ENCODE measurements at regions not wholly inside any gene's neighbourhood (a gene's known extent, or its start where the extent isn't known, plus 50 kb on each side); places are given as distances from the start of the nearest gene placed in this dataset.

DNA sequence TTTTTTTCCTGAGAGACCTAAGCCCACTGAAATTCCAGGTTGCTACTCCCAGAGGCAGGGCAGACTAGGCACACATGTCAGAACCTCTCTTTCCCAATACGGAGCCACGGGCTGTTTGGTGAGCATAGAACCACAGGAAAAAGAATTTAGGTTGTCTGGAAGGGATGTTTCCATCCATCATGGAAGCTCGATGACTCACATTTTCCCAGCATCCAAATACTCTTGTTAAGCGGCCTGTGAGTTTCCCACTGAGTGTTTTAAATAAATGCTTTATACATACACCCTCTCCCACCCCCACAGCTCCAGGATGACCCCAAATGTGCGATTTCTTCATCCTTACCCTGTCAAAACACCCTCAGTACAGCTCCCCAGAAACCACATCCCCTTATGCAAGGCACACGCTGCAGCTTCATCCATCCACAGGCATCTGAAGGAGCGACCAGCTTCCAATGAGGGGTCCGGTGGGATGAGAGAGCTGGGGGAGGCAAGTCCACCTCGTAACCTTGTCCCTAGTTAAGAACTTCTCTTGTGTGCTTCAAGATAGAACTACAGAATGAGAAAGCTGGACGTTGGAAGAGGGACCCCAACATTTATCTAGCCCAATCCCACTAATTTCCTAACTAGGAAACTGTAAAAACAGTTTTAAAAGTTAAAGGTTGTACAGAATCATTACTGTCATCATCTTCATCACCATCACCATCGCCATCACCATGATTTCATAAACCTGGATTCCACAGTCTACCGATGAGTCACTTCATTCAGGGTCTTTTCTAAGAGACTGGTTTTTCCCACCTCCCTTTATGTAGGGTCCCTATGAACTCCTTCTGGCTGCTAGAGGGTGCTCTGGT lies 63.5 kb upstream of the FZD7 start:
- in situ Hi-C loops (cut with HindIII; ENCODE audit: low pct_unique_long_range_greater_than_20kb, low sequenced_read_pairs) (no loop called here), intact Hi-C loops (cut with micrococcal nuclease; ENCODE audit: unreplicated experiment) (no loop called here)
- Histone ChIP-seq H3K27ac (ENCODE audit: low read length) (no peak overlapping the region), H3K4me3 (ENCODE audit: low read depth in 2 of 2, low read length in 2 of 2) (no peak overlapping the region), H3K4me1 (ENCODE audit: control insufficient read depth, insufficient read depth, low read length) (no peaks in the 10 kb centered on the region), H3K36me3 (ENCODE audit: control insufficient read depth, insufficient read depth, low read length) (no peaks in the 10 kb centered on the region), H3K27me3 (ENCODE audit: control insufficient read depth, insufficient read depth, low read length) (no peaks in the 10 kb centered on the region), H3K9me3 (ENCODE audit: control insufficient read depth, insufficient read depth, low read depth, low read length) (no peaks in the 10 kb centered on the region)
- DNase-seq (ENCODE audit: low read depth, low spot score): no peak
- CTCF ChIA-PET: interaction anchor here (0.7 kb wide), 1 partner anchor 26 kb away, joined by 4 read pairs; no protein-coding TSS in a partner anchor
- no TSS peak for BruUV-seq (replicated peaks)
- TF ChIP-seq SIN3A (IDR thresholded peaks at IDR 0.05; ENCODE audit: borderline replicate concordance, insufficient read depth, low read depth, low read length) (no peak), REST (IDR thresholded peaks at IDR 0.05; ENCODE audit: insufficient read depth in 1 of 2, low read depth in 2 of 2, low read length in 1 of 2) (no peak), CTCF (IDR thresholded peaks at IDR 0.05) (no peak), POLR2AphosphoS5 (IDR thresholded peaks at IDR 0.05; ENCODE audit: low read depth, low read length) (no peak), TCF7L2 (IDR thresholded peaks at IDR 0.05; ENCODE audit: low read depth, low read length) (no peak)
- POLR2A ChIA-PET: no interaction called here
- no peak for ATAC-seq

GRCh38 chr2:201970786-201971108 lies 62.9 kb upstream of the FZD7 start:
- no peaks in the 10 kb centered on the region for H3K4me1 ChIP-seq (ENCODE audit: control insufficient read depth, insufficient read depth, low read length)
- TF ChIP-seq SIN3A (IDR thresholded peaks at IDR 0.05; ENCODE audit: borderline replicate concordance, insufficient read depth, low read depth, low read length) (no peak), POLR2AphosphoS5 (IDR thresholded peaks at IDR 0.05; ENCODE audit: low read depth, low read length) (no peak), TCF7L2 (IDR thresholded peaks at IDR 0.05; ENCODE audit: low read depth, low read length) (no peak), REST (IDR thresholded peaks at IDR 0.05; ENCODE audit: insufficient read depth in 1 of 2, low read depth in 2 of 2, low read length in 1 of 2) (no peak), CTCF (IDR thresholded peaks at IDR 0.05) (no peak)
- ChIA-PET CTCF (no interaction called here), POLR2A (no interaction called here)
- no peak overlapping the region for H3K27ac ChIP-seq (ENCODE audit: low read length)
- in situ Hi-C loops (cut with HindIII; ENCODE audit: low pct_unique_long_range_greater_than_20kb, low sequenced_read_pairs): no loop called here
- H3K9me3 ChIP-seq (ENCODE audit: control insufficient read depth, insufficient read depth, low read depth, low read length): no peaks in the 10 kb centered on the region
- no peak overlapping the region for H3K4me3 ChIP-seq (ENCODE audit: low read depth in 2 of 2, low read length in 2 of 2)
- DNase-seq (ENCODE audit: low read depth, low spot score) (no peak), ATAC-seq (no peak)
- intact Hi-C loops (cut with micrococcal nuclease; ENCODE audit: unreplicated experiment): no loop called here
- no peaks in the 10 kb centered on the region for H3K27me3 ChIP-seq (ENCODE audit: control insufficient read depth, insufficient read depth, low read length)
- BruUV-seq (replicated peaks): no TSS peak
- no peaks in the 10 kb centered on the region for H3K36me3 ChIP-seq (ENCODE audit: control insufficient read depth, insufficient read depth, low read length)
